GM19463 (cell line): ENCODE measurements at regions not wholly inside any gene's neighbourhood (a gene's known extent, or its start where the extent isn't known, plus 50 kb on each side); places are given as distances from the start of the nearest gene placed in this dataset.
A peak's percentile ranks its signal among the peaks of the same experiment; 100 is the strongest.

ENCODE experiments used
- ATAC-seq: cut with Tn5 transposase; IDR thresholded peaks from one replicate; pipeline ENCODE4 v1.9.1; 2021; ENCODE audit warnings: mild to moderate bottlenecking, moderate library complexity; ENCODE audit not compliant: unreplicated experiment

DNA sequence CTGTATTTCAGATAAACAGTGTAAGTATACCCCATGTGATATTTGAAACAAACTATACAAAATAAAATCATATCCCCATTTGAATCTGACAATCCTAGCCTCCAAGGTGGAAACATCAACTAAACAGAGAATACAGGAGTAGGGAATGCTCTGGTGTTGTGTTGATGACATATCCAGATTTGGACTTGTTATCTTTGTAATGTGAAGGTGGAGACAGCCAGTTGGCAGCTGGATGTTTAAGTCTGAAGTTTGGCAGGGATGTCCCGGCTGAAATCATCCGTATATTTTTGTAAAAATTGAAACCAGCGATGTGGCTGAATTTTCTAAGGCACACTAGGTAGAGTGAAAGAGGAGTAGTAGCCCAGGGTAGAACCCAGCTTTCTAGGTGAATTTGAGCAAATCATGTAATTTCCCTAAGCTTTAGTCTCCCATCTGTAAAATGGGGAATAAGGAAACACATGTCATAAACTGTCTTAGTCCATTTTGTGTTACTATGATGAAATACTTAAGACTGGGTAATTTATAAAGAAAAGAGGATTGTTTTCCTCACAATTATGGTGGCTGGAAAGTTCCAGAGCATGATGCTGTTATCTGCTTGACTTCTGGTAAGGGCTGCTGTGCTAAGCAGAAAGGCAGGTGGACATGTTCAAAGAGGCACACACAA lies 246.6 kb upstream of the APCDD1 start:
- ATAC-seq: no peak

DNA sequence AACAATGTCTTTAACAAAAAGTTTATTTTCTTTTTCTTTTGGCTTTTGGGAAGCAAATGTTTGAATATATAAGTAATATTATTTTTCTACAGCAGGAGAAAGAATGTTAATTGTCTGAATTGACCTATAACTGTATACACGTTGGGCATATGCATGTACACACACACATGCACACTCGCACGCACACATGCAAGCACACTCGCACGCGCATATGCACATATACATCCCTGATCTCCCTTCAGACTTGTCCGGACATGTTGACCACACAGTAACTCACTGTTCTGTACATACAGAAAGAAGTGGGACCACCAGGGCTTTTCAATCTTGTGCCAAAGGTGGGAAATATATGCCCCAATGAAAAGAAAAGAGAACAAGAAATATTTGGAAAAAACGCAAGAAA lies 245.1 kb upstream of the APCDD1 start:
- no peak for ATAC-seq

DNA sequence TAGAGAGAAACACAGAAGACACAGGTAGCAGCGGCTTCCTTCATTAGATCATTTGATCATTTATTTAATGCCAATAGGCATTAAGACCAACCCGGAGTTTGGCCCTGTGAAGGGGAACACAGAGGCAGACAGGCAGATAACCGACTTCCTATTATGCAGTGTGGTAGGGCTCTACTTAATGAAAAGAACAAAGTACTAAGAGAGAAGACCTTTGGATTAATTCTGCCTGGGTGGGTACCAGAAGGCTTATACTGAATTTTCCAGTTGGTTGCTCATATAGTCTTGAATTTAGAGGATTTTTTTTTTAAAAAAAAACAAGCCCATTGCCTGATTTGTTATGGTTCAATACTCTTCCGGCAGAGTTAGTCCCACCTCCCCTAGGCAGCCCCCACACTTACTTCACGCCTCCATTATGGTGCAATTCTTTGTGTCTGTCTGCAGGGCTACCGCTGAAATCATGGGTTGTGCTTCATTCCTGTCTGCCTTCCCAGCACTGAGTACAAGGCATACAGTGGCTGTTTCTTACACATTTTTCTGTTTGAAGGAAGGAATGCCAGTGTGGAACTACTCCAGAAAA lies 244.3 kb upstream of the APCDD1 start:
- no peak for ATAC-seq

DNA sequence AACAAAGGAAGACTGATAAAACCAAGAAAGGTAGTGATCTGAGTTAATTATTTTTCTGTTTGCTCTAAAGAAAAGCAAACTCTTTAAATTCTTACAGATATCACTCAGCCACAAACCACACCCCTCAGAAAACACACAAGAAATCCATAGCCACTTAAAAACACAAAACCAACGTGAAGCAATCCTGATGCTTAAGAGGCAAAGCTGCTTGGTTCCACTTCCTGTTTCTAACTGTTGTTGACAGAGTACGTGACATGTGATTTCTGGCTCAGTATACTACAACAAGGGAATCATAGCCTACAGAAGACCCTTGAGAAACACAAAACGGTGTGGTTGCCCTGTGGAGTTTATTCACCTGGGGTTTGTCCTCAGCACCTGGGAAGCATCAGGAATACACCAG lies 240.9 kb upstream of the APCDD1 start:
- peak; percentile 76 for ATAC-seq

DNA sequence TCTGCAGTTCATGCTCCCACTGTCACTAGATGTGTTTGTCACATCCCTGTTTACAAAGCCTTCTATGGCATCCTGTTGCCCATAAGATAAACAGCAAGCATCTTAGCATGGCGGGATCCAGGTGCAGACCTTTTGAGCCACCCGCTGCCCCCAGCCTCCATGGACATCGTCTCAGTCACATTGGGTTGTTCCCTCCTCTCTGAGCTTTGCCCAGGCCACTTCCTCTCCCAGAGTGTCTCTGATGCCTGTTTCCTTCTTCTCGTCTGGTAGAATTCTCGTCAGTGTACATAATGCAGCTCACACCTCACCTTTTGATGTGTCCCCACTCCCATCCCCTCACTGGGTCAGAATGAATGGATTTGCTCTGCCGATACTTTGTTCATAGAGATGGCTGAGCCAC lies 239.0 kb upstream of the APCDD1 start:
- no peak for ATAC-seq

DNA sequence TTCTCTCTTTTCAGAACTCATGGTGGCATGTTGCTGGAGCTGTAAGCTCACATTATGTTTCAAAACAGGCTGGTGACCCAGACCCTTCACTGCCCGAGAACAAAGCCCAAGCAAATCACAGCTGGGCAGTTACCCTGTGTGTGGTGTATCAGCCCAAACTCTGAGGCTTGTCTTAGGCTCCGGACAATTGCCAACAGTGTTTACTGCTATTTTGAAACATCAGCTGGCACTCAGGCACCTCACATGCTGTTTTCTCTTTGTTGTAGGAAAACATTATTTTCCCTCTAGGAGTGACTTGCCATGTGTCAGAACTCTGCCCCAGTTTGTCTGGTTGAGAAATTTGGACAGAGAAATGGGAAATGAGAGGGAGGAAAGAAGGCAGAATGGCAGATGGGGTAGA lies 237.6 kb upstream of the APCDD1 start:
- ATAC-seq: no peak

DNA sequence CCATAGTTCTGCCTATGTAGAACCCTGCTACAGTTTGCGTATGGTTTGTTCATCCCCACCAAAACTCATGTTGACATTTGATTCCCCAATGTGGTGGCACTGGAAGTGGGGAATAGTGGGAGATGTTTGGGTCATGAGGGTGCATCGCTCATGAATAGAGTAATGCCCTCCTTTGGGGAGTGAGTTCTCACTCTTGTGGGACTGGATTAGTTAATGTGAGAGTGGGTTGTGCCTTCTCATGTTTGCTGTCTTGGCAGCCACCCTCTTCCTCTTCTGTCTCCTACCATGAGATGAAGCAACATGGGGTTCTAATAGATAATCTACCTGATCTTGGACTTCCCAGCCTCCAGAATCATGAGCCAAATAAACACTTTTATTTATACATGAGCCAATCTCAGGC lies 237.2 kb upstream of the APCDD1 start:
- no peak for ATAC-seq

DNA sequence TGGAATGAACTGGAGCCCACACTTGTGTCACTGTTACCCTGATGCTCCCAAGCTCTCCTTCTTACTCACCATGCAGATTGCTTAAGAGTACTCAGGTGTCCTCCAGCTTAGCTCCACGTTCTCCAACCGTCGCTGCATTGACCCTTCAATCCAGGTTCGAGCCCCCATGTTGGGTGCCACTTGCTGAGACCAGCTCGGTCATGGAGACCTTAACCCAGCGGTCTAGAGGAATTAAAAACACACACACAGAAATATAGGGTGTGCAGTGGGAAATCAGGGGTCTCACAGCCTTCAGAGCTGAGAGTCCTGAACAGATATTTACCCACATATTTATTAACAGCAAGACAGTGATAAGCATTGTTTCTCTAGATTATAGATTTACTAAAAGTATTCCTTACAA lies 229.1 kb upstream of the APCDD1 start:
- ATAC-seq: no peak

DNA sequence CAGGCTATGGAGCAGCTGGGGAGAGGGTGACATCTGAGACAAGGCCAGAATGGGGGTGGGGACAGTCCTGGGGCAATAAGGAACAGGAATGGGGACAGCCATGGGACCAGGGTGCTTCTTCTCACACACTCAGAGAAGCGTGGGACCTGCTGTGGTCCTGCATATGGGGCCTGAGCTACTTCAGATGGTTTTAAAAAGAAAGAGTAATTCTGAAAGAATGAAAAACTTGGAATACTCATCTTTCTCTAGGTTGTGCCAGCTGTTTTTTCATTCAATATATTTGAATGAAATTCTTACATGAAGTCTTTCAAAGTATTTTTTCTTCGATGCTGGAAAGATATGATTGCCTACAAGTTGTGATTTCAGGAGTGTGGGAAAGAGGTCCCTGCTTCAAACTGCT lies 227.5 kb upstream of the APCDD1 start:
- no peak for ATAC-seq

DNA sequence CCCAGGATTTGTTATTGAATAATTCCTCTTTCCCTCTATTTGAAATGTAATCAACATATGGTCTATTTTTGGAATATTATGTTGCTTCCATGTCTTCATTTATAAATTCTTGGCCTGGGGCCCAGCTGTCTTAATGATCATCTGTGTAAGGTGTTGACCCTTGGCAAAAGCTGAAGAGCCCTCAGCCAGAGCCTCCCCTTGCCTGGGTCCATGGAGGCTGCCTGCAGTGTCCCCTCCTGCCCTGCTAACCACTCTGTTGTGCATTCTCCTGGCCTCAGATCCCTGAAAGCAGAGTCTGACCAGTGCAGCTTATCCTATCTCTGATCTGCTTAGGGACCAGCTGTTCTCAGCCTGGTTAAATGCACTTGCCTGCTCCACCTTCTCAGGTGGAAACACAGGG lies 226.1 kb upstream of the APCDD1 start:
- ATAC-seq: no peak

DNA sequence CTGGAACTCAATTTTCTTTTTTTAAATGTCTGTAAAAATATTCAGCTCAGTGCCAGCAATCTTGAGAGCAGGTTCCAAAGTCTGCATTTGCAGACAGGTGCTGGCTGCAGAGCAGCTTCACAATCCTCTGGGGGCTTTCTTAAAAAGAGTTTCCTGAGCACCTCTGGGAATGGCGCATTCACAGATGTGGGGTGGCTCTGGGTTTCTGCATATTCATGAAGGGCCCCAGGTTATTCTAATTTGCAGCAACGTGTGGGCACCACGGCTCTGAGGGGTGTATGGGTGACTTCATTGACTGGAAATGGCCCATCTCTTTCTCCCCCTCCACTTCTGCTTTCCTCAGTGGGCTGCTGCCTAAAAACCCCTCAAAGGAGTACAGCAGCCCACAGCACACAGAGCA lies 225.0 kb upstream of the APCDD1 start:
- ATAC-seq: no peak

DNA sequence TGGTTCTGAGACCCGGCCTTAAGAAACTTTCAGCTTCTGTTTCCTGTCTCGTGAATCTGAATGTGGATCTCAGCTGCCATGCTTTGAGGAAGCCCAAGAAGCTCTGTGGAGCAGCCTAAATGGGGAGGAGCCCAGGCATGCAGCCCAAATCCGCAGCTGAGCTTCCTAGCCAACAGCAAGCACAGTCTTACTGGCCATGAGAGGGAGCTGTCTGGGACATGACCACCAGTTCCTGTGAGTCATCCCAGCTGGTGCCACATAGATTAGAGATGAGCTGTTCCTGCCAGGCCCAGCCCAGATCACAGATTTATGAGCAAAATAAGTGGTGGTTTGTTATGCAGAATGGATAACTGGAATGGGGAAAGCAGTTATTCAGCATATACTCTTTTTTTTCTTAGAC lies 224.4 kb upstream of the APCDD1 start:
- ATAC-seq: no peak

DNA sequence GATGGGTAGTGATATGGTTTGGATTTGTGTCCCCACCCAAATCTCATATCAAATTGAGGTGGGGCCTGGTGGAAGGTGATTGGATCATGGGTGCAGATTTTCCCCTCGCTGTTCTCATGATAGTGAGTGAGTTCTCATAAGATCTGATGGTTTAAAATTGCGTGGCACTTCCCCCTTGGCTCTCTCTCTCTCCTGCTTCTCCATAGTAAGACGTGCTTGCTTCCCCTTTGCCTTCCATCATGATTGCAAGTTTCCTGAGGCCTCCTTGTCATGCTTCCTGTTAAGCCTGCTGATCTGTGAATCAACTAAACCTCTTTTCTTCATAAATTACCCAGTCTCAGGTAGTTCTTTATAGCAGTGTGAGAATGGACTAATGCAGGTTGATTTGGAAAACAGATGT lies 223.2 kb upstream of the APCDD1 start:
- ATAC-seq: no peak

DNA sequence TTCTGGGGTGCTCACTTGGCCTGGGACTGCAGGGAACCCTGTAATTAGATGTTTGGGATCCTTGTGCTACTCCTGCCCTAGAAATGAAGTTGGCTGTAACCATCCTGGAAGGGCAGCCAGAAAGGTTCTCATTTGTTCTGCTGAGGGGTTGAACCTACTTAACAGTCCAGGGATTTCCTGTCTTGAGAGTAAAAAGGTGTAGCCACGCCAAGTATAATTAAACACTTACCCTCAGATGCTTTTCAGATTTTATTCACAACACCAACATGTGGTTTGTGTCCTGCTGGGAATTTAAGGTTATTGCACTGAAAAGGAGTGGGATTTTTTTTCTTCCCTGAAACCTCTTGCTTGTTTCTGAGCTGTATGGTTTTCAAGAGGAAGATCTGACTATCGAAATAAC lies 222.4 kb upstream of the APCDD1 start:
- no peak for ATAC-seq

DNA sequence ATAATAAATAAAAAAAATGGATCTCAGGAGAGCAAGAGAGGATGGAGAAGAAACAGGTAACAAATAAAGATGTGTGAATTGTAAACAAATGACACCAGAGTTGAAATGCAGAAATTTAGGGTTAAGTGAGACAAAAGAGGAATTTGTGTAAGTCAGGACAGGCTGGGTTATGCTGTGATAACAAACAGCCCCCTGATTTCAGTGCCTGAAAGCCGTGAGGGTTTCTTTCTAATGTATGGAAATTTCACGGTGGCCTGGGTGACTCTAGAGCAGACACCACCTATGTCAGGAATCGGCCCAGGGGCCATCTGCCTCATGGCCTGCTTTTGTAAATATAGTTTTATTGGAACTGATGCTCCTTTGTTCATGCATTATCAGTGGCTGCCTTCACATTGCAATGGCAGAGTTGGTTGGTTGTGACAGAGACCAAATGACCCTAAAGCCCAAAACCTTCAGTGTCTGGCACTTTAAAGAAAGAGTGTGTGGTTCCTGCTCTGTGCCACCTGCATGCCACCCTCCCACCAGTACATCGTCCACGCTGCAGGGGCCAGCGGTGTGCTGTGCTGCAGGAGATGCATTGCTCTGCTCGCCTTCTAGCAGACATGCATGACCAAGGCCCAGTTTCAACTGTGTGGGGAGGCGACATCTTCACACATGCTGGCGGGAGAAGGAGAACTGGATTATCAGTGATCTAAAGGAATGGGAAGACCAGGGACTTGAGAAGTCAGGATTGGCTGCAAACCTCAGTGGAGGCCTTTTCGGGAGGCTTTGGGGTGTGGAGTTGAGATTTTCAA lies 221.2 kb upstream of the APCDD1 start:
- ATAC-seq: no peak

DNA sequence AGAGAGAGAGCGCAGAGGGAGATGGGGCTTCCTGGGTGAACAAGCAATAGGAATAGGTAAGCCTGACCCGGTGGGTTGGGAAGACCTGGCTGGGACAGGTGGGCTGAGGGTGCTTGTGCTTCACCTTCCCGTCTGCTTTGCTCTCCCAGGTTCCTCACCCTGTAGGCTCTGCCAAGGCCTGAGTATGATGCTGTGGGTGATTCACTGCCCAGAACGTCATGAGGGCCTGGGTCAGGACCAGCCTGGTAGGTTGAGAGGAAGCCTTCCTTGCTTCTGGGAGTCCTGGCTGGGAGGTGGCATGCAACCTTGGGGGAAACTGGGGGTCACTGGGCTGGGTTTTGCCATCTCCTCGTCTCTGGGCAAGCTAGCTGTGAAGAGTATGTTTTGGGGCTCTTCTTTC lies 220.2 kb upstream of the APCDD1 start:
- ATAC-seq: no peak

DNA sequence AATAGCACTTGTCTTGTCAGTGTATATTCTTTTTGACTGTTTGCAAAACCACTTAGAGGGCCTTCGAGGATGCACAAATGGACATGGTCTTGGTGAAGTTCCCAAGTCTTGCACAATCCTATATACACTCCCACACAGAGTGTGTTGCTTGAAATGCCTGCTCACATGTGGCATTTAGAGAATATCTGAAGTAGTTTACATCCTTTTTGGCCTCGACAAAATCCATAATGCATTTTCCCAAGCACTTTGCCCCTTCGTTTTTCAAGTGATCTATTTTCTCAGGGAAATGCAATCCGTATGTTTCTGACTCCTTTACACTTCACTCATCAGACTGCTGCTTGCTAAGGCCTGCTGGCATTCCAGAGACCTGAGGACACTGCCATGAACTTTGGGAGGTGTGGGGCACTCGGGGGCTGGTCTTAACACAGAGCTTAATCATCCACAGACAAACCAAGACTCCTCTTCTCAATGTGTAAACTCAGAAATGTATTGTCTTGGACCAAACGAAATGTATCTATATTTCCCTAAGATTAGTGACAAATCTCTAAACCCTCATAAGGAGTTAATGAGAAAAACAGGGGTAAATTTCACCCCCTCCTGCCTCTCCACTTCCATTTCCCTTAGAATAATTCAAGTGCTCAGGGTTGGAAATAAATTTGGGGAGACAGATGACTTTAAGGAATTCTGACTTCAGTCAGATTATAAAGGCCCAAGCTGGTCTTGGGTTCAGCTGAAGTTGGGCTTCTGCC lies 219.3 kb upstream of the APCDD1 start:
- no peak for ATAC-seq

DNA sequence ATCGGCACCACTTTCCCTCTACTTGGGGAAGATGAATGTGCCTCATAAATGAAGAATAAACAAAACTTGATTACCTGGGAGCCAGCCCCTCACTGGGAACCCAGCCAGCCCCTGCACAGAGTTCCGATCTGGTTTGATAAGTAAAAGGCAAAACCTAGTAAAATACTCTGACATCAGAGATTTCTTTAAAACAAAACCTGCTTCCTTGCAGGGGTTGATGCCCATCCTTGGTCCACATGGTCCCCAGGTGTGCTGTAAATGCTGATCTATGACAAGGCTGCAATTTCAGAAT lies 218.8 kb upstream of the APCDD1 start:
- no peak for ATAC-seq

DNA sequence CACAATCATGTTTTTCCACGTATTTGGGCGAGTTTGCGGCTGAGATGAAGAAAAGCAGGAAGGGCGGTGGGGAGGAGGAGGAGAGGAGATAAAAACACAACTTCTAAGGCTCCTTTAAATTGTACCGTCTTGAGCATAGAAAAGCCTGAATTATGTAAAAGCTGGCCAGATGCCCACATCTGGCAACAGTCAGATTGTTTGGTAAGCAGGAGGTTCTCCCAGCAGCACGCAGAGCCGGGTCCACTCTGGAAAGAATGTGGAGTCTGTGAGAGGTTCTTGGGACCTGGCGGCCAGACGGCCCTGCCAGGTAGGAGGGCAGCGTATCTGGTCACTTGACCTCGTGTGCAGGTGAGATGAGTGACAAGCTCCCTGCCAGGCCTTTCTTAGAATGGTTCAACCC lies 215.3 kb upstream of the APCDD1 start:
- ATAC-seq: no peak

DNA sequence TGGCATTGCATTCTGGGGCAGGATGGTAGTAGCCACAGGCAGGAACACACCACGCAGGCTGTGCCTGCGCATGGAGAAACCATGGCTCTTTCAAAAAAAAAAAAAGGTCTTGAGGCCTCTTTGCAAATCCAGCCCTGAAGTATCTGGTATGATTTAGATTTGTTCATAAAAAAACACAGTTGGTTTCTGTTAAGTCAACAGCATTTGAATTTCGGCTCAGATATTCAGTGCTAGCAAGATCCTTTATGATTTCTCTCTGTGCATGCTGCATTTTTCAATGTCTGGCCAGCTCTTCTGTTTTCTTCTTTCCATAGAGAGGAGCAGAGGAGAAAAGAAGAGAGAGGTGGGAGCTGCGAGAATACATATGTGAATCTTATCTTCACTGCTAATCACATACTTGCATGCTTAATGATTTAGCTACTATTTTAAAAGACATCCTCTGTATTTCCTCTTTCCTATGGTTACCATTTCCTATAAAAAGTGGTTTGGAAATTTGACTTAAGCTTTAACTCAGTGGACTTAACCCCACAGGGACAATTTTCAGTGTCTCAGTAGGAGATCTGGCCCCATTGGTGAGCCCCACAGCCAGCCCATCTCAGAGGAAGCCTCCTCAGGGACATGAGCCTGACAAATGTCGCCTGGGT lies 214.3 kb upstream of the APCDD1 start:
- ATAC-seq: no peak

DNA sequence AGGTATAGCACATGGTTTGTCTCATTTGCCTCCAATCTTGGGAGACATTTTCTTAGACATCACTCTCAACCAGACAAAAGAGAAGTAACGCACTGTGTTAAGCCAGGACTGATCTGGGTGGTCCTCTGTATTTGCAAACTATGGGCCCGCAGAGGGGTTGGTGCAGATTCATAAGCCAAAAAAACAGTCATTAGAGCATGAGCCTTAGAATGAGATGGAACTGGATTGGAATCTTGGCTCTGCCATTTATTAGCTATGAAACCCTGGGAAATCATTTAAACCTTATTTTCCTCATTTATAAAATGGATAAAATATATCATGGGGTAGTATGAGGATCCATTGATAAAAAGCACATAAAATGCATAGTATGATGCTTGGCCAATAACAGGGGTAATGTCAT lies 213.5 kb upstream of the APCDD1 start:
- no peak for ATAC-seq
